Breast epithelium (tissue), 3 donors: ENCODE measurements at regions not wholly inside any gene's neighbourhood (a gene's known extent, or its start where the extent isn't known, plus 50 kb on each side); places are given as distances from the start of the nearest gene placed in this dataset.

ENCODE experiments used
- POLR2A ChIP-seq: fragments of 450-650 bp; IDR thresholded peaks from one replicate; pipeline ENCODE4 v1.6.1; 2016; ENCODE audit warnings: antibody characterized with exemption, mild to moderate bottlenecking, moderate library complexity
- TF ChIP-seq, protein P1 (sequence below), 3 donors: fragments of 450-650 bp; IDR thresholded peaks; one replicate each; pipeline ENCODE4 v1.5.1; 2016 to 2017; ENCODE audit warnings: antibody characterized with exemption in 3 of 3, mild to moderate bottlenecking in 3 of 3, moderate library complexity in 3 of 3

- TF ChIP-seq, protein P1, sequence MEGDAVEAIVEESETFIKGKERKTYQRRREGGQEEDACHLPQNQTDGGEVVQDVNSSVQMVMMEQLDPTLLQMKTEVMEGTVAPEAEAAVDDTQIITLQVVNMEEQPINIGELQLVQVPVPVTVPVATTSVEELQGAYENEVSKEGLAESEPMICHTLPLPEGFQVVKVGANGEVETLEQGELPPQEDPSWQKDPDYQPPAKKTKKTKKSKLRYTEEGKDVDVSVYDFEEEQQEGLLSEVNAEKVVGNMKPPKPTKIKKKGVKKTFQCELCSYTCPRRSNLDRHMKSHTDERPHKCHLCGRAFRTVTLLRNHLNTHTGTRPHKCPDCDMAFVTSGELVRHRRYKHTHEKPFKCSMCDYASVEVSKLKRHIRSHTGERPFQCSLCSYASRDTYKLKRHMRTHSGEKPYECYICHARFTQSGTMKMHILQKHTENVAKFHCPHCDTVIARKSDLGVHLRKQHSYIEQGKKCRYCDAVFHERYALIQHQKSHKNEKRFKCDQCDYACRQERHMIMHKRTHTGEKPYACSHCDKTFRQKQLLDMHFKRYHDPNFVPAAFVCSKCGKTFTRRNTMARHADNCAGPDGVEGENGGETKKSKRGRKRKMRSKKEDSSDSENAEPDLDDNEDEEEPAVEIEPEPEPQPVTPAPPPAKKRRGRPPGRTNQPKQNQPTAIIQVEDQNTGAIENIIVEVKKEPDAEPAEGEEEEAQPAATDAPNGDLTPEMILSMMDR (IDR thresholded peaks at IDR 0.05): no peak
- TF ChIP-seq POLR2A: no peak
Observed at GRCh38 chr15:53354874-53355273, 404.6 kb downstream of the WDR72 start.
